ENCODE measurements at regions not wholly inside any gene's neighbourhood (a gene's known extent, or its start where the extent isn't known, plus 50 kb on each side); places are given as distances from the start of the nearest gene placed in this dataset.

- Histone ChIP-seq H3K9me3 (no peaks in the 10 kb centered on the region), H3K4me3 (no peak overlapping the region), H3K36me3 (replicated peaks in 1 of 2; ENCODE audit: insufficient read depth in 1 of 2, low read depth in 2 of 2) (no peaks in the 10 kb centered on the region), H3K27me3 (no peaks in the 10 kb centered on the region), H3K27ac (no peak overlapping the region), H3K4me1 (no peaks in the 10 kb centered on the region)
- TF ChIP-seq CTCF (IDR thresholded peaks at IDR 0.05) = no peak
- TF ChIP-seq POLR2A (IDR thresholded peaks at IDR 0.05) = no peak
- DNase-seq (no peak), ATAC-seq (no peak)
- intact Hi-C loops (cut with DNase I) = no loop called here
- 18 to 28% methylated on average over 1 of the region's 1 CpG for WGBS, 2 donors
Measured at GRCh38 chr15:81754078-81754477, 291.7 kb downstream of the MEX3B start.

DNA sequence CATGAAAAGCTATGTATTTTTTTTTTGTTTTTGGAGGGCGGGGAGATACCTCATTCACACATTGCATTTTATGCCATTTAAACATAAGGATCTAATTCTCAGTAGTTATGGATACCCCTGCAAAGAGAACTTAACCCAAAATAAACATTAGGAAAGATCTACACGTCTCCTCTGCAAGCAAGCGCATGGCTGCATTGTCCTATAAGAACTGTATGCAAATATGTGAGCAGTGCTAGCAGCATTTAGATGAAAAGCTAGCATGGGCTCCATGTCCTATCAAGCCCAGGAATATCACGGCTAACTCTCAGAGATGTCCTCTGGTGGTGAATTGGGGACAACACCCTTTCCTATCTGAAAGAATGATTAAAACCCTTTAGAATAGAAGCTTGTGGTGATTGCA is 292.8 kb downstream of the MEX3B start:
- Histone ChIP-seq H3K4me1 (no peaks in the 10 kb centered on the region), H3K4me3 (no peak overlapping the region), H3K27ac (no peak overlapping the region), H3K36me3 (replicated peaks in 1 of 2; ENCODE audit: insufficient read depth in 1 of 2, low read depth in 2 of 2) (no peaks in the 10 kb centered on the region), H3K27me3 (no peaks in the 10 kb centered on the region), H3K9me3 (no peaks in the 10 kb centered on the region)
- no peak for TF ChIP-seq CTCF (IDR thresholded peaks at IDR 0.05)
- DNase-seq = no peak
- ATAC-seq = no peak
- intact Hi-C loops (cut with DNase I) = no loop called here
- WGBS, 2 donors = 51 to 58% methylated on average over 4 of the region's 4 CpGs

GRCh38 chr15:81752546-81752942 is 293.3 kb downstream of the MEX3B start:
- Histone ChIP-seq H3K27me3 (no peaks in the 10 kb centered on the region), H3K4me3 (no peak overlapping the region), H3K9me3 (no peaks in the 10 kb centered on the region), H3K27ac (no peak overlapping the region), H3K36me3 (replicated peaks in 1 of 2; ENCODE audit: insufficient read depth in 1 of 2, low read depth in 2 of 2) (no peaks in the 10 kb centered on the region), H3K4me1 (no peaks in the 10 kb centered on the region)
- no peak for TF ChIP-seq POLR2A (IDR thresholded peaks at IDR 0.05)
- WGBS, 2 donors = 18 to 26% methylated on average over 3 of the region's 3 CpGs
- intact Hi-C loops (cut with DNase I) = no loop called here
- DNase-seq (peak; percentile 13 to 59 (median 52)), ATAC-seq (no peak)

DNA sequence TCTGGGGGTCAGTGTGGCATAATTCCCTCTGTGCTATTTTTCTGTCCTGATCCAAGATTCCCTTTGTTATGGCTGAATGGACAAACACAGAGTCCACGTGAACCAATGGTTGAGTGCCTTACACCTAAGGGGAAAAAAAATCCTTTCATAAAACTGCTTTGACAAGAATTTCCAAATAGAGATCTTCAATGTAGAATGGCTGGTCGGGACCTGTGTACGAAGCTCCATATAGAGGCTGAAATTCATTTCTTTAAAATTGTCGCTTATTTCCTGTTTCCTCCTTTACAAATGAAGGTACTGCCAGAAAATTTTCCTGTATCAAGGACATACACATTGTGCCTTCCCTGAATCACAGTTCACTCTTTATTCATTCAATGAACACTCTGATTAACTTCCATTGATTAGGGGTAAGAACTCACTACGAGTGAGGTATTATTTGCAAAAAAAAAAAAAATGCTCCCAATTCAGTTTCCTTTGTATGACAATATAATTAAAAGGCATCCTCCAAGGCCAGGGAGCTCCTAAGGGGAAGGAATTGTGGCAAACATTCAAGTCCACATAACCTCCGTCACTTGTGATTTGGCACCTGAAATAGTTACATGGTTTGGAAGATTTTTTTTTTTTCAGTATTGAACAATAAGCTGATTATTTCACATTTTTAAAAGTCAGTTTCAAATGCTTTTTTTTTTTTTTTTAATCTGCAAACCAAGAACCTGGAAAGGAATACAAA is 293.8 kb downstream of the MEX3B start:
- H3K4me3 ChIP-seq = no peak overlapping the region
- DNase-seq = no peak
- 33 to 37% methylated on average over 6 of the region's 6 CpGs for WGBS, 2 donors
- H3K27me3 ChIP-seq = no peaks in the 10 kb centered on the region
- TF ChIP-seq POLR2A (IDR thresholded peaks at IDR 0.05) (no peak), CTCF (IDR thresholded peaks at IDR 0.05) (no peak)
- intact Hi-C loops (cut with DNase I) = no loop called here
- H3K9me3 ChIP-seq = no peaks in the 10 kb centered on the region
- no peaks in the 10 kb centered on the region for H3K4me1 ChIP-seq
- no peaks in the 10 kb centered on the region for H3K36me3 ChIP-seq (replicated peaks in 1 of 2; ENCODE audit: insufficient read depth in 1 of 2, low read depth in 2 of 2)
- no peak overlapping the region for H3K27ac ChIP-seq
- no peak for ATAC-seq

DNA sequence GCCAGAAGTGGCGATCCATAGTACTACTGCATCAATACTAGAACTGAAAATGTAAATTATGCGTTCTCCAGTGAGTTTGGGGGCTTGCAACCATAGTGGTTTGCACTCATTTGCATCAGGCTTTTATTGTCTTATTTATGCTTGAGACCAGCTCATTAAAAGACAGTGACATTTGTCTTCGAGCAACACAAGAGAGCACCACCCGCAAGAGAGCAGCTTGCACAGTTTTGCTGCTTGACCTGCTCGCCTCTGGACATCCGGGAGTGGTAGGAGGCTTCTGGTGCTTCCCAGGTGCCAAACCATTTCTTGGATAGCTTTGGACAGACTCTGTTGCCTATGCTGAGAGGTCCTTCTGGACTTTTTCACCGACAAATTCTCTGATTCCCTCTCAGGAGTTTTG is 294.6 kb downstream of the MEX3B start:
- no peaks in the 10 kb centered on the region for H3K9me3 ChIP-seq
- H3K27me3 ChIP-seq = no peaks in the 10 kb centered on the region
- intact Hi-C loops (cut with DNase I) = no loop called here
- no peak overlapping the region for H3K4me3 ChIP-seq
- ATAC-seq = no peak
- H3K4me1 ChIP-seq = no peaks in the 10 kb centered on the region
- 70 to 74% methylated on average over 7 of the region's 7 CpGs for WGBS, 2 donors
- DNase-seq = no peak
- TF ChIP-seq CTCF (IDR thresholded peaks at IDR 0.05) (no peak), POLR2A (IDR thresholded peaks at IDR 0.05) (no peak)
- H3K27ac ChIP-seq = no peak overlapping the region
- H3K36me3 ChIP-seq (replicated peaks in 1 of 2; ENCODE audit: insufficient read depth in 1 of 2, low read depth in 2 of 2) = no peaks in the 10 kb centered on the region
